Coronary artery (tissue), 2 donors: ENCODE measurements at regions not wholly inside any gene's neighbourhood (a gene's known extent, or its start where the extent isn't known, plus 50 kb on each side); places are given as distances from the start of the nearest gene placed in this dataset.
"Not testable (repeated sequence)": the region's sequence is repeated elsewhere in the genome, so short reads cannot be mapped to it uniquely, and the experiment has no call there.

Source experiments
- DNase-seq: peaks from one replicate; pipeline ENCODE4 v3.0.0-alpha.2; 2017; ENCODE audit warnings: low spot score
- H3K27ac ChIP-seq, 2 donors: fragments of 200-600 bp; sonication (generic); one replicate each; pipeline ENCODE4 v1.5.1; 2016 to 2019
- H3K4me3 ChIP-seq: fragments of 200-600 bp; sonication (generic); 2 replicates; pipeline ENCODE4 v1.5.1; 2016; ENCODE audit warnings: mild to moderate bottlenecking, moderate library complexity
- TF ChIP-seq, protein P1 (sequence below): fragments of 200-600 bp; sonication (generic); IDR thresholded peaks from one replicate; pipeline ENCODE4 v1.5.1; 2019; ENCODE audit warnings: antibody characterized with exemption

DNA sequence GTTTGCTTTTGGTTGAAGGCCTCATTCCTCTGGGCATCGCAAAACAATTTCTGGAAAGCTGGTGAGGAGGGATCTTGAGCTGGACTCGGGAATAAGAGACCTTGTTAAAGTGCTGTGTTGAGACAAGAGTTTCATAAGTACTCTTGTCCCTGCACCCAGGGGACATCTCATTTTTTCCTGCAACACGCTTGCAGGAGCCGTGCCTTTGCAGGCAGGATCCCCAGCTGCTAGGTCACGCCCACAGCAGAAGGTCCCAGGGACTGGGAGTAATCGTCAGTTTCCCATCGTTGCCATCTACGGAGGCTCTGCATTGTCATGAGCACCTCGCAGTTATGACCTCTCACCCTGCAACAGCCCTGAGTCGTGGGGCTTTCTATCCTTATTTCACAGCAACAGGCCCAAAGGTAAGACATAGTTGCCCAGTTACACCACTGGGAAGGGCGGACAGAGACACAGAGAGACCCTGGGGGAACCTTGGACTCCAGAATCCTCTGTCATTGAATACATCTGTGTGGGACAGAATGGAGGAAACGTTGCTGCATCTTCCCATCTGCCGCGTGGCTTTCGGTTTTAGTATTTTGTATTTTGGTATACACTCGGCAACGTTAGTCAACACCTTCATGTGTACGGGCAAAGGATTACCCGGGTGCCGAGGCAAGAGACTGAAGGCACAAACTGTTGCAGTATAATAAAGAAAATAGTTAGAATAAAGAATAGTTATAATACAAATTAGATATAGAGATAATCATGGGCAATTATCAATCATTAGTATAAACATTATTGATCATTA is 60.4 kb upstream of the DMRTB1 start:
- DNase-seq: peak; percentile 47
- Histone ChIP-seq H3K27ac (no peak overlapping the region), H3K4me3 (no peak overlapping the region)
- TF ChIP-seq, protein P1, sequence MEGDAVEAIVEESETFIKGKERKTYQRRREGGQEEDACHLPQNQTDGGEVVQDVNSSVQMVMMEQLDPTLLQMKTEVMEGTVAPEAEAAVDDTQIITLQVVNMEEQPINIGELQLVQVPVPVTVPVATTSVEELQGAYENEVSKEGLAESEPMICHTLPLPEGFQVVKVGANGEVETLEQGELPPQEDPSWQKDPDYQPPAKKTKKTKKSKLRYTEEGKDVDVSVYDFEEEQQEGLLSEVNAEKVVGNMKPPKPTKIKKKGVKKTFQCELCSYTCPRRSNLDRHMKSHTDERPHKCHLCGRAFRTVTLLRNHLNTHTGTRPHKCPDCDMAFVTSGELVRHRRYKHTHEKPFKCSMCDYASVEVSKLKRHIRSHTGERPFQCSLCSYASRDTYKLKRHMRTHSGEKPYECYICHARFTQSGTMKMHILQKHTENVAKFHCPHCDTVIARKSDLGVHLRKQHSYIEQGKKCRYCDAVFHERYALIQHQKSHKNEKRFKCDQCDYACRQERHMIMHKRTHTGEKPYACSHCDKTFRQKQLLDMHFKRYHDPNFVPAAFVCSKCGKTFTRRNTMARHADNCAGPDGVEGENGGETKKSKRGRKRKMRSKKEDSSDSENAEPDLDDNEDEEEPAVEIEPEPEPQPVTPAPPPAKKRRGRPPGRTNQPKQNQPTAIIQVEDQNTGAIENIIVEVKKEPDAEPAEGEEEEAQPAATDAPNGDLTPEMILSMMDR: no peak

DNA sequence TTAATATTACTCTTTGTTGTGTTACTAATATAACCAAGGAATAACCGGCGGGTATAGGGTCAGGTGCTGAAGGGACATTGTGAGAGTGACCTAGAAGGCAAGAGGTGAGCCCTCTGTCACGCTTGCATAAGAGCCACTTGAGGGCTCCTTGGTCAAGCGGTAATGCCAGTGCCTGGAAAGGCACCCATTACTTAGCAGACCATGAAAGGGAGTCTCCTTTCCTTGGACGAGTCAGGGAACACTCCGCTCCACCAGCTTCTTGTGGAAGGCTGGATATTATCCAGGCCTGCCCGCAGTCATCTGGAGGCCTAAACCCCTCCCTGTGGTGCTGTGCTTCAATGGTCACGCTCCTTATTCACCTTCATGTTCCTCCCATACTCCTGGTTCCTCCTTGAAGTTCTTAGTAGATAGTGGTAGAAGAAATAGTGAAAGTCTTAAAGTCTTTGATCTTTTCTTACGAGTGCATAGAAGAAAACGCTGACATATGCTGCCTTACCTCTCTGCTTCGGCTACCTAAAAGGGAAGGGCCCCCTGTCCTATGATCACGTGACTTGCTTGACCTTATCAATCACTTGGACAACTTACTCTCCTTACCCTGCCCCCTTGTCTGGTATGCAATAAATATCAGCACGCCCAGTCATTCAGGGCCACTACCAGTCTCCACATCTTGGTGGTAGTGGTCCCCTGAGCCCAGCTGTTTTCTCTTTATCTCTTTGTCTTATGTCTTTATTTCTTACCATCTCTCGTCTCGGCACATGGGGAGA is 59.6 kb upstream of the DMRTB1 start:
- DNase-seq, H3K27ac ChIP-seq, H3K4me3 ChIP-seq: not testable (repeated sequence)

DNA sequence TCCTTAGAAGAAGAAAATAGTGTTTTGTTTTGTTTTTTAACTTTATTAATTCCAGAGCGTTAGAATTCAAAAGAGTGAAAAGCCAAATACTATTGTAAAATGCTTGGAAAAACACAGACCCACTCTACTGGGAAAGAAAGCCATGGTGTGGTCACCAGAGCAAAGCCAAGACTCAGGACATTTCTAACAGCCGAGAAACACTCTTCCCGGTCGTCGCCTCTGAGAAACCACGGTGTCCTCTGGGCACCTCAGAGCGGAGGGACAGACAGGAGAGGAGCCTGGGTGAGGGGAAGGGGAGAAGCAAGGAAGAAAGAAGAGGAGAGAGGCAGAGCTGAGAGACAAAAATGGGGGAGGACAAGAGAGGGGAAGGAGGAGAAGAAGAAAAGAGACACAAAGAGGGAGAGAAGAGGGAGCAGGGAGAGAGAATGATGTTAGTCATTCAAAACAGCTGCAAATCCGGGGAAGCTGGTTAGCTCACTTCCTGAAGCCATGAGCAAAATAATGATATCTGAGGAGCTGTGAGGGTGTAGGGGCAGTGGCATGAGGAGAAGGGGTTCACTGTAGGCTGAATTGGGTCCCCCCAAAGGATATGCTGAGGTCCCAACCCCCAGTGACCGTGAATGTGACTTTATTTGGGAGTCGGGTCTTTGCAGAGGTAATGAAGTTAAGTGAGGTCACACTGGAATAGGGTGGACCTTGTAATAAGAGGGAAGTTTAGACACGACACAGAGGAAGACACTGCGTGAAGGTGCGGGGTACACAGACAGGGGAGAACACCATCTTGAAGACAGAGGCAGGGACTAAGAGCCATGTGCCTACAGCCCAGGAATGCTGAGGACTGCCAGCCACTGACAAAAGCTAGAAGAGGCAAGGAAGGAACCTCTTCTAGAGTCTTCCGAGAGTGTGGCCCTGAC is 58.2 kb upstream of the DMRTB1 start:
- no peak overlapping the region for H3K4me3 ChIP-seq
- H3K27ac ChIP-seq: no peak overlapping the region
- peak; percentile 55 for DNase-seq
- TF ChIP-seq, protein P1: no peak

DNA sequence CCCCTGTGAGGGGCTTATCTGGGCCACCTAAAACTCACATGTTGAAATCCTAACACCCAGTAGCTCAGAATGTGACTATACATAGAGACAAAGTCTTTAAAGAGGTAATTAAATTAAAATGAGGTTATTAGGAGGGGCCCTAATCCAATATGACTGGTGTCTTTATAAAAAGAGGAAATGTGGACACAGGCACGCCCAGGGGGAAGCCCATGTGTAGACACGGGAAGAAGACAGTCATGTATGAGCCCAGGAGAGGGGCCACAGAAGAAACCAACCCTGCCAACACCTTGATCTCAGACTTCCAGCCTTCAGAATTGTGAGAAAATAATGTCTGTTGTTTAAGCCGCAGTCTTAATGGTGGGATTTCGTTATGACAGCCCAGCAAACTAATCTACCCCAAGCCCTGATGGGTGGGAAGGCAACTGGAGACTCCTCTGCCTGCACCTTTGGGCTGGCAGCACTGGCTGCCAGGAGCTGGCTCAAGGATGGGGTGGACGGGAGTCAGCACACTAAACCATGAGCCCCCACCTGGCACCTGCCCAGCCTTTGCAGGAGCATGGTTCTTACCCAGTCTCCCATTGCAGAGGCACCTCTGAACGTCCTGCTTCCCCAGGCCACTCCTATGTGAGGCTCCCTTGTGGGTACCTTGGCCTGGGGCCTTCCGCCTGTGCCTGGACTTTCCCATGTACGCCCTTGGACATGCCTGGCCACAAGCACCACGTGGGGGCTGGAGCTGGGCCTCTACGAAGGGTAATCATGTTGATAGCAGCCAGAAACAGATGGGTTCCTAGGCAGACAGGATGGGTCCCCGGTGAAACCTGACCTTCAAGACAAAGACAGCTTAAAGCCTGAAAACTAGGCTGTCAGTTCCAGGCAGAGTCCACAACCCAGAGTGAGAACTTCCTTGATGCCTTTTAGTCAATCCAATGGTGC is 57.1 kb upstream of the DMRTB1 start:
- H3K4me3 ChIP-seq: no peak overlapping the region
- TF ChIP-seq, protein P1: no peak
- no peak overlapping the region for H3K27ac ChIP-seq
- DNase-seq: peak; percentile 68

DNA sequence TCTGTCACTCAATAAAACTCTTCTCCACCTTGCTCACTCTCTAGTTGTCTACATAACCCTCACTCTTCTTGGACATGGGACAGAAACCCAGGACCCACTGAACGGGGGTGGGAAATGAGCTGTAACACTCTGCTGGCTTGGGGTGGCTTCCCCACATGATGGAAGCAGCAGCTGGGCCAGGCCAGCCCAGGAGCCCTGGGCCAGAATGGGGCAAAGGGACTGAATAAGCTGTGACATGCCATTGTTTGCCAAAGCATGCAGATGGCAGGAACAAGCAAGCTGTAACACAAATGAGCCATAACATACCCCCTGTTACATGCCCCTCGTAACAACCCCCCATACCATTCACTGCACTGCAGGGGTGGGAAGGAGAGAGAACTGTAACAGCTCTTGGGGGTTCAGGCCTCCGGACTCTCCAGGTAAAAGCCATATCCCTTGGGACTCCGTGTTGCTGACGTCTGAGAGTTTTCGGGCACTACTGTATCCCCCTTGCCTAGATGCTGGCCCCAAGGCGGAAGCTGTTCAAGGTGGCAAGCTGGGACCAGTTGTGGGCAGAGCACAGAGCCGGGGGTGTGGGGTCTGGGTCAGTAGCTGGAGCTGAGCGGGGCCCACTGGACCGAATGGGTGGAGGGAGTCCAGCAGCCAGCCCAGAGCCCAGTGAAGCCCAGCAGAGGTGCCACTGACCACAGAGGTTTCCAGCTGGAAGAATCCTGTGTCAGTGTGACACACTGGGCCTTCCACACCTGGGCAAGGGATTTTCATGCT is 56.1 kb upstream of the DMRTB1 start:
- DNase-seq: no peak

DNA sequence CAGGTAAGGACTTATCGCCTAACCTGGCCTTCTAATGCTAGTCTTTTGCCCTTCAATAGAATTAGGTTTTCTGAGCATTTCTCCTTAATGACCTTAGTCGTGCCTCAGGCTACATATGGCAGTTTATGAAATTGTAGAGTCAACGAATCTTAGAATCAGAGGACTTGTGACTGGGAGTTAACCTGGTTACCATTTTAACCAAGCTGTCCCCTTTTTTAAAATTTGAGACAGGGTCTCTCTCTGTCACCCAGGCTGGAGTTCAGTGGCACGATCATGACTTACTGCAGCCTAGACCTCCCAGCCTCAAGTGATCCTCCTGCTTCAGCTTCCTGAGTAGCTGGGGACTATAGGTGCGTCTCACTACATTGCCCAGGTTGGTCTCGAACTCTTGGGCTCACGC is 53.5 kb upstream of the DMRTB1 start:
- Histone ChIP-seq H3K4me3 (no peak overlapping the region), H3K27ac (no peak overlapping the region)
- DNase-seq: no peak
- TF ChIP-seq, protein P1: no peak

More for the DNA sequence above, 56.1 kb upstream of the DMRTB1 start:
- no peak overlapping the region for H3K27ac ChIP-seq
- no peak overlapping the region for H3K4me3 ChIP-seq
- TF ChIP-seq, protein P1: no peak
